CD14-positive monocyte (primary cell): ENCODE measurements at regions not wholly inside any gene's neighbourhood (a gene's known extent, or its start where the extent isn't known, plus 50 kb on each side); places are given as distances from the start of the nearest gene placed in this dataset.

Source experiments
- DNase-seq, 3 donors: peaks; one replicate each; pipeline ENCODE4 v3.0.0-alpha.2; 2011 to 2022
- H2AFZ ChIP-seq: 2 replicates; pipeline ENCODE4 v1.6.0; 2012; ENCODE audit warnings: mild to moderate bottlenecking, low read depth, low read length, inconsistent platforms; ENCODE audit not compliant: insufficient read depth, poor library complexity, severe bottlenecking
- H3K27ac ChIP-seq, 2 donors: 1 replicate in 1 of 2; 2 replicates in 1 of 2; pipeline ENCODE4 v1.5.1; 2012 to 2013; ENCODE audit warnings: low read length in 2 of 2, control low read depth in 1 of 2, inconsistent platforms in 1 of 2, low read depth in 1 of 2, mild to moderate bottlenecking in 1 of 2
- H3K27me3 ChIP-seq, 2 donors: one replicate each; pipeline versions ENCODE4 v1.6.0 to v1.6.1; 2011 to 2013; ENCODE audit warnings: low read length in 2 of 2; ENCODE audit not compliant: control insufficient read depth in 2 of 2, insufficient read depth in 2 of 2
- H3K36me3 ChIP-seq, 2 donors: replicated peaks in 1 of 2; 1 replicate in 1 of 2; 2 replicates in 1 of 2; pipeline versions ENCODE4 v1.5.1 to v1.6.1; 2012 to 2013; ENCODE audit warnings: low read length in 2 of 2, control low read depth in 1 of 2, inconsistent platforms in 1 of 2, mild to moderate bottlenecking in 1 of 2; ENCODE audit not compliant: insufficient read depth in 2 of 2, control insufficient read depth in 1 of 2
- H3K4me1 ChIP-seq, 2 donors: 1 replicate in 1 of 2; 2 replicates in 1 of 2; pipeline versions ENCODE4 v1.5.1 to v1.6.1; 2012 to 2013; ENCODE audit warnings: low read length in 2 of 2, control low read depth in 1 of 2, inconsistent platforms in 1 of 2, mild to moderate bottlenecking in 1 of 2, moderate library complexity in 1 of 2; ENCODE audit not compliant: insufficient read depth in 2 of 2, control insufficient read depth in 1 of 2
- H3K4me2 ChIP-seq: replicated peaks from 2 replicates; pipeline ENCODE3; 2012; ENCODE audit warnings: low read length, moderate library complexity, mild to moderate bottlenecking; ENCODE audit not compliant: poor library complexity, severe bottlenecking; ENCODE audit errors: extremely low read depth
- H3K4me3 ChIP-seq, 3 experiments: fragments of 200-600 bp in 1 of 3; sonication (generic) in 1 of 3; replicated peaks in 1 of 3; 1 replicate in 2 of 3; 2 replicates in 1 of 3; pipeline ENCODE4 v1.5.1; 2011 to 2013; ENCODE audit warnings: low read length in 3 of 3, mild to moderate bottlenecking in 3 of 3, control low read depth in 2 of 3, low read depth in 2 of 3, inconsistent platforms in 1 of 3, moderate library complexity in 1 of 3
- H3K79me2 ChIP-seq: 2 replicates; pipeline ENCODE4 v1.6.0; 2012; ENCODE audit warnings: mild to moderate bottlenecking, control low read depth, inconsistent platforms, low read length, moderate library complexity; ENCODE audit not compliant: insufficient read depth
- H3K9ac ChIP-seq: 2 replicates; pipeline ENCODE4 v1.6.0; 2017; ENCODE audit warnings: low read length, mild to moderate bottlenecking; ENCODE audit not compliant: insufficient read depth, poor library complexity, severe bottlenecking
- H3K9me3 ChIP-seq, 2 donors: replicated peaks in 1 of 2; 1 replicate in 1 of 2; 2 replicates in 1 of 2; pipeline versions ENCODE4 v1.5.1 to v1.6.1; 2012 to 2013; ENCODE audit warnings: low read length in 2 of 2, control low read depth in 1 of 2; ENCODE audit not compliant: control insufficient read depth in 1 of 2, insufficient read depth in 1 of 2
- H4K20me1 ChIP-seq: 2 replicates; pipeline ENCODE4 v1.6.0; 2012; ENCODE audit warnings: mild to moderate bottlenecking, low read length, control low read depth, moderate library complexity; ENCODE audit not compliant: insufficient read depth
- H3K27ac Mint-ChIP-seq, 7 donors: one replicate each; pipeline ENCODE4 v1.8.0; 2020; ENCODE audit warnings: mild to moderate bottlenecking in 7 of 7, mixed read lengths in 7 of 7, moderate library complexity in 6 of 7, inconsistent platforms in 2 of 7
- H3K27me3 Mint-ChIP-seq, 3 donors: one replicate each; pipeline ENCODE4 v1.8.0; 2021 to 2022; ENCODE audit warnings: low read depth in 3 of 3, mild to moderate bottlenecking in 3 of 3, mixed read lengths in 3 of 3, moderate library complexity in 3 of 3, inconsistent platforms in 1 of 3
- H3K36me3 Mint-ChIP-seq, 2 donors: one replicate each; pipeline ENCODE4 v1.8.0; 2020; ENCODE audit warnings: mixed read lengths in 2 of 2, inconsistent platforms in 1 of 2, mild to moderate bottlenecking in 1 of 2
- H3K4me1 Mint-ChIP-seq: one replicate; pipeline ENCODE4 v1.8.0; 2020; ENCODE audit warnings: mild to moderate bottlenecking, mixed read lengths
- H3K4me3 Mint-ChIP-seq, 2 donors: one replicate each; pipeline ENCODE4 v1.8.0; 2020; ENCODE audit warnings: mild to moderate bottlenecking in 2 of 2, mixed read lengths in 2 of 2, moderate library complexity in 1 of 2
- H3K9me3 Mint-ChIP-seq, 7 donors: one replicate each; pipeline ENCODE4 v1.8.0; 2020 to 2022; ENCODE audit warnings: mixed read lengths in 7 of 7, mild to moderate bottlenecking in 6 of 7, moderate library complexity in 6 of 7, inconsistent platforms in 2 of 7
- WGBS: methylation state at CpG from one replicate; pipeline ENCODE4 v1.1.5; 2013; ENCODE audit warnings: missing lambda C conversion rate; ENCODE audit not compliant: insufficient coverage; 5-methylcytosine and 5-hydroxymethylcytosine counted together
- intact Hi-C, 2 donors: fragments of 100-400 bp; cut with micrococcal nuclease; formaldehyde crosslinking; loops; one replicate each; pipeline versions ENCODE4 v1.15.0 to v1.15.1; 2023
- TF ChIP-seq, protein P1 (sequence below): fragments of 200-600 bp; IDR thresholded peaks from one replicate; pipeline ENCODE4 v1.8.0; 2022; ENCODE audit warnings: antibody characterized with exemption, mild to moderate bottlenecking

DNA sequence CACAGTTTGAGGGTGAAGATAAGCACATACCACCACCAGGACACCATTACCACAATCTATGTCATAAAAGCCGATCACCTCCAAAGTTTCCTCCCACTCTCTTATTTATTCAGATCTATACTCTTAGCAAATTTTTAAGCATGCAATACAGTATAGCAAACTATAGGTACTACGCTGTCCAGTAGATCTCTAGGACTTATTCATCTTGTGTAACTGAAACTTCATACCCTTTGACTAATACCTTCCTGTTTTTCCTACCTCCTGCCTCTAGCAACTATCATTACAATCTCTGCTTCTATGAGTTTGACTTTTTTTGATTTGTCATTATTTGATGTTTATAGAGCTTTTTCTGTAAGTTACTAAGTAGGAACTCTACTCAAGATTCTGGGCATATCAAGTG lies 84.5 kb upstream of the MANSC4 start:
- Mint-ChIP-seq H3K27ac (no peak overlapping the region), H3K4me3 (no peak overlapping the region), H3K9me3 (peaks cover 0 to 12% (median 4%) of the 10 kb centered on the region in 7 donors), H3K4me1 (peaks cover 5% of the 10 kb centered on the region), H3K36me3 (no peaks in the 10 kb centered on the region), H3K27me3 (peaks cover 0 to 3% (median 1%) of the 10 kb centered on the region in 3 donors)
- no peaks in the 10 kb centered on the region for H3K36me3 ChIP-seq
- H4K20me1 ChIP-seq: no peaks in the 10 kb centered on the region
- TF ChIP-seq, protein P1, sequence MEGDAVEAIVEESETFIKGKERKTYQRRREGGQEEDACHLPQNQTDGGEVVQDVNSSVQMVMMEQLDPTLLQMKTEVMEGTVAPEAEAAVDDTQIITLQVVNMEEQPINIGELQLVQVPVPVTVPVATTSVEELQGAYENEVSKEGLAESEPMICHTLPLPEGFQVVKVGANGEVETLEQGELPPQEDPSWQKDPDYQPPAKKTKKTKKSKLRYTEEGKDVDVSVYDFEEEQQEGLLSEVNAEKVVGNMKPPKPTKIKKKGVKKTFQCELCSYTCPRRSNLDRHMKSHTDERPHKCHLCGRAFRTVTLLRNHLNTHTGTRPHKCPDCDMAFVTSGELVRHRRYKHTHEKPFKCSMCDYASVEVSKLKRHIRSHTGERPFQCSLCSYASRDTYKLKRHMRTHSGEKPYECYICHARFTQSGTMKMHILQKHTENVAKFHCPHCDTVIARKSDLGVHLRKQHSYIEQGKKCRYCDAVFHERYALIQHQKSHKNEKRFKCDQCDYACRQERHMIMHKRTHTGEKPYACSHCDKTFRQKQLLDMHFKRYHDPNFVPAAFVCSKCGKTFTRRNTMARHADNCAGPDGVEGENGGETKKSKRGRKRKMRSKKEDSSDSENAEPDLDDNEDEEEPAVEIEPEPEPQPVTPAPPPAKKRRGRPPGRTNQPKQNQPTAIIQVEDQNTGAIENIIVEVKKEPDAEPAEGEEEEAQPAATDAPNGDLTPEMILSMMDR: no peak
- DNase-seq: no peak
- H3K4me1 ChIP-seq: peaks cover 3 to 5% of the 10 kb centered on the region in 2 donors
- no peak overlapping the region for H3K27ac ChIP-seq
- H3K4me3 ChIP-seq: no peak overlapping the region
- H2AFZ ChIP-seq: no peak overlapping the region
- H3K79me2 ChIP-seq: no peaks in the 10 kb centered on the region
- no peak overlapping the region for H3K4me2 ChIP-seq
- H3K9me3 ChIP-seq: no peaks in the 10 kb centered on the region
- 94% methylated on average over 2 of the region's 2 CpGs for WGBS
- intact Hi-C loops: no loop called here
- H3K27me3 ChIP-seq: no peaks in the 10 kb centered on the region
- no peak overlapping the region for H3K9ac ChIP-seq

DNA sequence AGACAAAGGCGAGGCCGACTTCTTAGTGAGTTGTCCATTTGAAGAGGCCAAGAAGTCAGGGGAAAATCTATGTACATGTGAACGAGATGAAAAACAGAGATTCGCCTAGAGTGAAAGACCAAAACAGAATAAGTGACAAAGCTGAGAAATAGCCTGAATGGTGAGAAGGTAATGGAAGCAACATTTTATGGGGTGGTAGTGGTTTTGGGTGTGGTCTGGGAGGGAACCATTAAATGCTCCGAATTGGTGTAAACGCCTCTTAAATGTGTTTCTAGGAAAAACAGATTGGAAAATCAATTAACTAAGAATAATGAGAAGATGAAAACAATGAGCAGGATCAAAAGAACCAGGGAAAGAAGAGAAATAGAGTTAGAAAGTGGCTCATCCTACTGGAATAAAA lies 83.8 kb upstream of the MANSC4 start:
- Histone ChIP-seq H3K4me2 (no peak overlapping the region), H3K27ac (no peak overlapping the region), H3K4me3 (no peak overlapping the region), H3K27me3 (no peaks in the 10 kb centered on the region), H3K36me3 (no peaks in the 10 kb centered on the region), H3K9ac (no peak overlapping the region), H2AFZ (no peak overlapping the region), H3K9me3 (no peaks in the 10 kb centered on the region), H3K79me2 (no peaks in the 10 kb centered on the region), H4K20me1 (no peaks in the 10 kb centered on the region), H3K4me1 (peaks cover 3 to 5% of the 10 kb centered on the region in 2 donors)
- intact Hi-C loops: no loop called here
- Mint-ChIP-seq H3K4me1 (peaks cover 5% of the 10 kb centered on the region), H3K27ac (no peak overlapping the region), H3K4me3 (no peak overlapping the region), H3K36me3 (no peaks in the 10 kb centered on the region), H3K27me3 (peaks cover 0 to 3% (median 1%) of the 10 kb centered on the region in 3 donors), H3K9me3 (peaks cover 0 to 12% (median 4%) of the 10 kb centered on the region in 7 donors)
- no peak for DNase-seq
- WGBS: 93% methylated on average over 6 of the region's 6 CpGs
- TF ChIP-seq, protein P1: no peak
